ENCODE measurements at regions not wholly inside any gene's neighbourhood (a gene's known extent, or its start where the extent isn't known, plus 50 kb on each side); places are given as distances from the start of the nearest gene placed in this dataset.

DNA sequence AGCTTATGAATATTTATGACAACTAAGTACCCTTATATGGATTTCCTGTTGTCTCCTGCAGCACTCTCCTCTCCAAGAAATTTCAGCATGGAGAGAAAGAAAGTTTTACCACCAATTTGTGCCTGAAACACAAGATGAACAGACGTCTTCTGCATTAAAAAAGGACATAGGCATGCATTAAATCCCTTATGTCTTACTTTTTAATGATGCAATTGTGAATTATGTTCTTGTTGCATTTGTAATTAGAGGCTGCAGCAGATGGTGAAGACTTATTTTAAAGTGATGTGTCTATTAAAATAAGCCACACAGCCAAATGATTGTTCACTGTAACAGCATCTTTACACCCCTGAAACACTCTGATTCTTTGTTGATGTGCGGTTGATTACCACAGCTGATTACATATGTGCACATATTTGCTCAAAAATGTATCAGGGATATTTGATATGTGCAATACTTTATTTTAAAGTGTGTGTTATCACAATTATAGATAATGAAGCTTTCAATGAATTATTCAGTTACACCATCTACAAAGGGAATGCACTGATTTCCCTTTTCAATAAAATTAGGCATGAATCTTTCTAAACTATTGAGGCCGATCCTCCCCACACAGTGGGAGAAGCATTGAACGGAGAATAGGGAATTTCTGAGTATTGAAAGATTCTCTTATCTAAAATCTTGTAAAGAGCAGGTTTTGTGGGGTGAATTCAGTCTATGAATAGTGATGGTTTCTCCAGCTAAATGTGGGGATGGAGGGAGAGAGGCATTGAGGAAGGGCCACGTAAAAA is 585.1 kb downstream of the SLC4A3 start:
- Histone ChIP-seq H3K27ac (no peak overlapping the region), H3K4me1 (no peaks in the 10 kb centered on the region), H3K9me3 (no peaks in the 10 kb centered on the region), H3K4me3 (no peak overlapping the region), H3K27me3 (no peaks in the 10 kb centered on the region), H3K36me3 (no peaks in the 10 kb centered on the region)
- intact Hi-C loops (cut with DNase I) = no loop called here
- DNase-seq (no peak), ATAC-seq (no peak)
- TF ChIP-seq, protein P1, sequence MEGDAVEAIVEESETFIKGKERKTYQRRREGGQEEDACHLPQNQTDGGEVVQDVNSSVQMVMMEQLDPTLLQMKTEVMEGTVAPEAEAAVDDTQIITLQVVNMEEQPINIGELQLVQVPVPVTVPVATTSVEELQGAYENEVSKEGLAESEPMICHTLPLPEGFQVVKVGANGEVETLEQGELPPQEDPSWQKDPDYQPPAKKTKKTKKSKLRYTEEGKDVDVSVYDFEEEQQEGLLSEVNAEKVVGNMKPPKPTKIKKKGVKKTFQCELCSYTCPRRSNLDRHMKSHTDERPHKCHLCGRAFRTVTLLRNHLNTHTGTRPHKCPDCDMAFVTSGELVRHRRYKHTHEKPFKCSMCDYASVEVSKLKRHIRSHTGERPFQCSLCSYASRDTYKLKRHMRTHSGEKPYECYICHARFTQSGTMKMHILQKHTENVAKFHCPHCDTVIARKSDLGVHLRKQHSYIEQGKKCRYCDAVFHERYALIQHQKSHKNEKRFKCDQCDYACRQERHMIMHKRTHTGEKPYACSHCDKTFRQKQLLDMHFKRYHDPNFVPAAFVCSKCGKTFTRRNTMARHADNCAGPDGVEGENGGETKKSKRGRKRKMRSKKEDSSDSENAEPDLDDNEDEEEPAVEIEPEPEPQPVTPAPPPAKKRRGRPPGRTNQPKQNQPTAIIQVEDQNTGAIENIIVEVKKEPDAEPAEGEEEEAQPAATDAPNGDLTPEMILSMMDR (IDR thresholded peaks at IDR 0.05) = no peak

GRCh38 chr2:220215785-220216184 is 588.4 kb downstream of the SLC4A3 start:
- H3K4me1 ChIP-seq = no peaks in the 10 kb centered on the region
- no peaks in the 10 kb centered on the region for H3K9me3 ChIP-seq
- no peaks in the 10 kb centered on the region for H3K27me3 ChIP-seq
- no peaks in the 10 kb centered on the region for H3K36me3 ChIP-seq
- no peak overlapping the region for H3K4me3 ChIP-seq
- ATAC-seq (no peak), DNase-seq (no peak)
- TF ChIP-seq, protein P1 (IDR thresholded peaks at IDR 0.05) = no peak
- no peak overlapping the region for H3K27ac ChIP-seq
- intact Hi-C loops (cut with DNase I) = no loop called here

DNA sequence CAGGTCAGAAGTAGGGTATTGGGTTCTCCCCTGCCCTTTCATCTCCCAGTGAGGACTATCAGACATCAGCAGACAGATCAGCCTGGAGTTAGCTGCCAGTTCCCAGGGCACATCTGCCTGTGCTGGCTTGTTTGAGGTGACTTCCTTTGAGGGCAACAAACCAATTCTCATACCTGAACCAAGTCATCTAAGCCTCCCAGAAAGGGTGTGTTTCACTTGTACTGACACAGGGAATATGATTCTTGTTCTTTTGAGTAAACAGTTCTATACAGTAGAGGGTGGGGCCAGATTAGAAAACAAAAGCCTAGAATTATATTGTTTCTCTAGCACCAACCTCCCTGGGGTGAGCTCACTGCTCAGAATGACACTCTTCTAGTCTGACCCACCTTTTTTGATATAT is 591.9 kb downstream of the SLC4A3 start:
- ATAC-seq (no peak), DNase-seq (no peak)
- intact Hi-C loops (cut with DNase I) = no loop called here
- no peaks in the 10 kb centered on the region for H3K4me1 ChIP-seq
- no peaks in the 10 kb centered on the region for H3K27me3 ChIP-seq
- no peak overlapping the region for H3K4me3 ChIP-seq
- H3K36me3 ChIP-seq = no peaks in the 10 kb centered on the region
- TF ChIP-seq, protein P1 (IDR thresholded peaks at IDR 0.05) = no peak
- no peak overlapping the region for H3K27ac ChIP-seq
- H3K9me3 ChIP-seq = no peaks in the 10 kb centered on the region

GRCh38 chr2:220220009-220220408 is 592.6 kb downstream of the SLC4A3 start:
- H3K27ac ChIP-seq = no peak overlapping the region
- H3K36me3 ChIP-seq = no peaks in the 10 kb centered on the region
- no peak for DNase-seq
- H3K9me3 ChIP-seq = no peaks in the 10 kb centered on the region
- TF ChIP-seq, protein P1 (IDR thresholded peaks at IDR 0.05) = no peak
- intact Hi-C loops (cut with DNase I) = no loop called here
- H3K27me3 ChIP-seq = no peaks in the 10 kb centered on the region
- no peak overlapping the region for H3K4me3 ChIP-seq
- no peak for ATAC-seq
- no peaks in the 10 kb centered on the region for H3K4me1 ChIP-seq

DNA sequence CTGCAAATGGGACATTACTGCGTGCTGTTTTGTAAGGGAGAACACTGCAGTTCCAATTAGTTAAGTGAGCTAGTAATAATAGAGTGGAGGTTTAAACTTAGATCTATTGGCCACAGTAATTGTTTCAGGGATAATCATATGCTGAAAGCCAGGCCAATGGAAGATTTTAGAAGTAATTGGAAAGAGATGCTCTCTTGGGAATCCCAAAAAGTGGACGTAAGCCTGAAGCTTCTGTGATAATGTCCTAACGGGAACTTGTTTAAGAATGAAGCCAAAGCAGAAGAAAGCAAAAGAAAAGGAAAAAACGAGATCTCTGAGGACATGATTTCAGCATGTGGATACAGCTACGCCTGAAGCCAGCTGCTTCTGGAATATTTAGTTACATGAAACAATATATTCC is 594.6 kb downstream of the SLC4A3 start:
- no peak overlapping the region for H3K4me3 ChIP-seq
- H3K9me3 ChIP-seq = no peaks in the 10 kb centered on the region
- H3K27me3 ChIP-seq = no peaks in the 10 kb centered on the region
- no peaks in the 10 kb centered on the region for H3K4me1 ChIP-seq
- H3K36me3 ChIP-seq = no peaks in the 10 kb centered on the region
- no peak for ATAC-seq
- TF ChIP-seq, protein P1 (IDR thresholded peaks at IDR 0.05) = no peak
- no peak for DNase-seq
- intact Hi-C loops (cut with DNase I) = no loop called here
- H3K27ac ChIP-seq = no peak overlapping the region

All from upper lobe of right lung (tissue), 1 donor.